IgD-negative memory B cell (primary cell): ENCODE measurements at regions not wholly inside any gene's neighbourhood (a gene's known extent, or its start where the extent isn't known, plus 50 kb on each side); places are given as distances from the start of the nearest gene placed in this dataset.
"Not testable (repeated sequence)": the region's sequence is repeated elsewhere in the genome, so short reads cannot be mapped to it uniquely, and the experiment has no call there.

Experiments used
- H3K27ac Mint-ChIP-seq, 3 donors: one replicate each; pipeline ENCODE4 v1.8.0; 2020 to 2022; ENCODE audit warnings: mild to moderate bottlenecking in 3 of 3, mixed read lengths in 3 of 3, moderate library complexity in 1 of 3
- H3K27me3 Mint-ChIP-seq: one replicate; pipeline ENCODE4 v1.8.0; 2021; ENCODE audit warnings: mixed read lengths
- H3K36me3 Mint-ChIP-seq: one replicate; pipeline ENCODE4 v1.8.0; 2020; ENCODE audit warnings: mild to moderate bottlenecking, mixed read lengths
- H3K4me1 Mint-ChIP-seq, 3 donors: one replicate each; pipeline ENCODE4 v1.8.0; 2020 to 2022; ENCODE audit warnings: mixed read lengths in 3 of 3, mild to moderate bottlenecking in 1 of 3
- H3K4me3 Mint-ChIP-seq, 4 donors: one replicate each; pipeline ENCODE4 v1.8.0; 2020 to 2022; ENCODE audit warnings: mild to moderate bottlenecking in 4 of 4, mixed read lengths in 4 of 4, moderate library complexity in 3 of 4
- H3K9me3 Mint-ChIP-seq, 3 donors: one replicate each; pipeline ENCODE4 v1.8.0; 2020 to 2021; ENCODE audit warnings: mixed read lengths in 3 of 3, mild to moderate bottlenecking in 1 of 3

GRCh38 chr2:59249441-59250306 is 1008.5 kb upstream of the FANCL start:
- Mint-ChIP-seq H3K4me1 (no peaks in the 10 kb centered on the region), H3K4me3 (no peak overlapping the region), H3K27me3 (peaks cover 4% of the 10 kb centered on the region), H3K27ac (no peak overlapping the region), H3K9me3 (peaks cover 0 to 2% (median 0%) of the 10 kb centered on the region in 3 donors), H3K36me3 (no peaks in the 10 kb centered on the region)

GRCh38 chr2:59239146-59239545 is 998.0 kb upstream of the FANCL start:
- Mint-ChIP-seq H3K9me3 (no peaks in the 10 kb centered on the region), H3K36me3 (peaks cover 2% of the 10 kb centered on the region), H3K27ac (no peak overlapping the region), H3K27me3 (peaks cover 4% of the 10 kb centered on the region), H3K4me3 (no peak overlapping the region), H3K4me1 (peaks cover 0 to 5% (median 4%) of the 10 kb centered on the region in 3 donors)

DNA sequence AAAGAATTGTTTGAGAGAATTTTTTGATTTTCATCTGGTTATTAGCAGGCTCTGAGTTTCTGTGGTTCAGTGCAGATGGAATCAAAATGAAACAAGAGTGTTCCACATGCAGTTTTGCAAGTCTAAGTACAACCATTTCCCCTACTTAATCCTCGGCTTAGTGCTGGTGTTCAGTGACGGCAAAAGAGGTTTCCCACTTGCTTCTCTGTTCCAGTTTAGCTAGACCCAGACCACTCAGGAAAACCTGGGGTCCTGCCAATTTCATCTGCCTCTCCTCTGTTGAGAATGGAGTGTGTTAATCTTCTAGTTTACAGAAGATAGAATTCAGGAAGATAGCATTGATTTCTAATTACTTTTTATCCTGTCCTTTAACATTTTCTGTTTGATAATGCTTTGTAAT is 996.2 kb upstream of the FANCL start:
- H3K27me3 Mint-ChIP-seq, result peaks cover 4% of the 10 kb centered on the region
- H3K9me3 Mint-ChIP-seq, result no peaks in the 10 kb centered on the region
- H3K27ac Mint-ChIP-seq, result no peak overlapping the region
- peak overlapping the region in 1 of 4 donors; percentile 39 for H3K4me3 Mint-ChIP-seq
- peaks cover 2% of the 10 kb centered on the region for H3K36me3 Mint-ChIP-seq
- peaks cover 9 to 20% (median 19%) of the 10 kb centered on the region in 3 donors for H3K4me1 Mint-ChIP-seq

- no peak overlapping the region for H3K27ac Mint-ChIP-seq
- peaks cover 4% of the 10 kb centered on the region for H3K27me3 Mint-ChIP-seq
- no peak overlapping the region for H3K4me3 Mint-ChIP-seq
- H3K36me3 Mint-ChIP-seq, result peaks cover 2% of the 10 kb centered on the region
- peaks cover 12 to 25% (median 23%) of the 10 kb centered on the region in 3 donors for H3K4me1 Mint-ChIP-seq
- no peaks in the 10 kb centered on the region for H3K9me3 Mint-ChIP-seq
Observed at GRCh38 chr2:59236723-59237122, 995.6 kb upstream of the FANCL start.

DNA sequence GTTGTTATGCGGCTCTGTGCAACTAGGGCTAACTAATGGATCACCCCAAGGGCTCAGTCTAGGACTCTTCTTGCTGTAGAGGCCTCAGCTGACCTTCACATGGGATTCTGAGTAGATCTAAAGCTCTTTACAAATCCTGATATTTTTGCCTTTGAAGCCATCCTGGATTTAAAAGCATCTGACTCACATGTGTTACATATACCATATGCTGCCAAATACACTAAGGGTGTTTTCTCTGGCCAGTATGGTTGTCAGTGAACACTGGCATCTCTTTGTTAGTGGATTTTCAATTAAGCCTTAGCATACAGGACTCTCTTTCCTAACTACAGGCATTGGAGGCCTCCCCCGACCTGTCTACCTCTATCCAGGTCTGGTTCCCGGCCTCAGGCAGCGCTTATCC is 992.8 kb upstream of the FANCL start:
- Mint-ChIP-seq H3K27ac (no peak overlapping the region), H3K4me3 (peak overlapping the region in 1 of 4 donors; percentile 56), H3K36me3 (peaks cover 4% of the 10 kb centered on the region), H3K9me3 (no peaks in the 10 kb centered on the region), H3K27me3 (peaks cover 2% of the 10 kb centered on the region), H3K4me1 (peaks cover 12 to 25% (median 23%) of the 10 kb centered on the region in 3 donors)

GRCh38 chr2:59233448-59233847 is 992.3 kb upstream of the FANCL start:
- H3K27ac Mint-ChIP-seq, result no peak overlapping the region
- H3K4me3 Mint-ChIP-seq, result no peak overlapping the region
- peaks cover 12 to 25% (median 23%) of the 10 kb centered on the region in 3 donors for H3K4me1 Mint-ChIP-seq
- H3K36me3 Mint-ChIP-seq, result peaks cover 4% of the 10 kb centered on the region
- H3K27me3 Mint-ChIP-seq, result peaks cover 2% of the 10 kb centered on the region
- H3K9me3 Mint-ChIP-seq, result no peaks in the 10 kb centered on the region

GRCh38 chr2:59232394-59233165 is 991.5 kb upstream of the FANCL start:
- Mint-ChIP-seq H3K27ac (peak overlapping the region in 2 of 3 donors; percentile 24 to 79), H3K9me3 (no peaks in the 10 kb centered on the region), H3K36me3 (peaks cover 2% of the 10 kb centered on the region), H3K27me3 (peaks cover 2% of the 10 kb centered on the region), H3K4me3 (peak overlapping the region in 2 of 4 donors; percentile 76 to 79), H3K4me1 (peaks cover 12 to 25% (median 23%) of the 10 kb centered on the region in 3 donors)

DNA sequence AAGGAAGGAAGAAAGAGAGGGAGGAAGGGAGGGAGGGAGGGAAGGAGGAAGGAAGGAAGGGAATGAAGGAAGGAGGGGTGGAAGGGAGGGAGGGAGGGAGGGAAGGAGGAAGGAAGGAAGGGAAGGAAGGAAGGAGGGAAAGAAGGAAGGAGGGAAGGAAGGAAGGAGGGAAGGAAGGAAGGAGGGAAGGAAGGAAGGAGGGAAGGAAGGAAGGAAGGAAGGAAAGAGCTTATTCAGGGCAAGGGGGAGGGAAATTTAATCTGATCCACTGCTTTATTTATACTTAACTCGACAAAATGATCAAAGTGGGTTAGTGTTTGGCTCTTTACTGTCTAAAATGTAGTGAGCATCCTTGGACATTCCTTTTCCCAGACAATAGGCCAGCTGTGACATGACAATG is 985.2 kb upstream of the FANCL start:
- not testable (repeated sequence) for H3K27me3 Mint-ChIP-seq, H3K36me3 Mint-ChIP-seq, H3K27ac Mint-ChIP-seq, H3K9me3 Mint-ChIP-seq, H3K4me3 Mint-ChIP-seq, H3K4me1 Mint-ChIP-seq

DNA sequence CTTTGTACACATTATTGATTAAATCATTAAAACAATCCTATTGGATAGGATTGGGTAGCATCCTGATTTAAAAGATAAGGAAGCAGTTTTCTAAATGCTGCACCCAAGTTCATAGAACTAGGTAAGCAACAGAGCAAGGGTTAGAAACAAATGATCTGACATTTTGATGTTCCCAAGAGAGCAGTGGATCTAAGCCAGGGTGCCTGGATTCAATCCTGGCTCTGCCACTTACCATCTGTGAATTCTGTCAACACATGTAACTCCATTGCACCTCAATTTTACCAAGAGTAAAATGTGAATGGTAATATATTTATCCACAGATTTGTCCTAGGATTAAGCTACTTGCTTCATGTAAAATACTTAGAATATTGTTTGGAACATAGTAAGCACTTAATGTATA is 982.6 kb upstream of the FANCL start:
- H3K9me3 Mint-ChIP-seq, result peaks cover 2 to 4% (median 2%) of the 10 kb centered on the region in 3 donors
- H3K27me3 Mint-ChIP-seq, result no peaks in the 10 kb centered on the region
- no peak overlapping the region for H3K27ac Mint-ChIP-seq
- no peaks in the 10 kb centered on the region for H3K36me3 Mint-ChIP-seq
- H3K4me3 Mint-ChIP-seq, result no peak overlapping the region
- H3K4me1 Mint-ChIP-seq, result no peaks in the 10 kb centered on the region

GRCh38 chr2:59217360-59217759 is 976.2 kb upstream of the FANCL start:
- Mint-ChIP-seq H3K27me3 (no peaks in the 10 kb centered on the region), H3K27ac (no peak overlapping the region), H3K36me3 (peaks cover 2% of the 10 kb centered on the region), H3K4me1 (no peaks in the 10 kb centered on the region), H3K4me3 (no peak overlapping the region), H3K9me3 (peaks cover 0 to 2% (median 0%) of the 10 kb centered on the region in 3 donors)

- no peak overlapping the region for H3K4me3 Mint-ChIP-seq
- H3K9me3 Mint-ChIP-seq, result no peaks in the 10 kb centered on the region
- H3K36me3 Mint-ChIP-seq, result no peaks in the 10 kb centered on the region
- no peaks in the 10 kb centered on the region for H3K27me3 Mint-ChIP-seq
- H3K4me1 Mint-ChIP-seq, result peaks cover 0 to 1% (median 0%) of the 10 kb centered on the region in 3 donors
- no peak overlapping the region for H3K27ac Mint-ChIP-seq
Observed at GRCh38 chr2:59206361-59206760, 965.2 kb upstream of the FANCL start.

- no peak overlapping the region for H3K4me3 Mint-ChIP-seq
- no peaks in the 10 kb centered on the region for H3K36me3 Mint-ChIP-seq
- H3K27ac Mint-ChIP-seq, result no peak overlapping the region
- H3K4me1 Mint-ChIP-seq, result peaks cover 0 to 1% (median 0%) of the 10 kb centered on the region in 3 donors
- no peaks in the 10 kb centered on the region for H3K27me3 Mint-ChIP-seq
- peaks cover 0 to 5% (median 2%) of the 10 kb centered on the region in 3 donors for H3K9me3 Mint-ChIP-seq
Observed at GRCh38 chr2:59204040-59204439, 962.9 kb upstream of the FANCL start.

DNA sequence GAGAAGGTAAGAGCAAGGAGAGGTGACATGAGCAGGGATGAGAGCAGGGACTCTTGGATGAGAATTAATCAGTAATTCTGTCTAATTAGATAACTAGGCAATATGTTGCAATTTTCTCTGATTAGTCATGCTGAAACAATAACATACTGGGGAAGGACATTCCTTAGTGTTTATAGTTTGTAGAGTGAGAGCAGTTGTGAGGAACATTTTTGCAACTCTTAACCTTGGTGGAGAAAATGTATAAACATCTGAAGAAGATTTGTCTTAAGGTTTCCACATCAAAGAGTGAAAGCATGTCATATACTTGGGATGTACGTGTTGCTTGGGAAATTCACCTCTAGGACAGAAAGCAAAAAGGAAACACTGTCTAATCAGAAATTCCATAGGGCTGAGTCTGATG is 955.4 kb upstream of the FANCL start:
- Mint-ChIP-seq H3K27me3 (peaks cover 1% of the 10 kb centered on the region), H3K27ac (no peak overlapping the region), H3K4me1 (no peaks in the 10 kb centered on the region), H3K36me3 (no peaks in the 10 kb centered on the region), H3K4me3 (no peak overlapping the region), H3K9me3 (peaks cover 5 to 12% (median 9%) of the 10 kb centered on the region in 3 donors)

DNA sequence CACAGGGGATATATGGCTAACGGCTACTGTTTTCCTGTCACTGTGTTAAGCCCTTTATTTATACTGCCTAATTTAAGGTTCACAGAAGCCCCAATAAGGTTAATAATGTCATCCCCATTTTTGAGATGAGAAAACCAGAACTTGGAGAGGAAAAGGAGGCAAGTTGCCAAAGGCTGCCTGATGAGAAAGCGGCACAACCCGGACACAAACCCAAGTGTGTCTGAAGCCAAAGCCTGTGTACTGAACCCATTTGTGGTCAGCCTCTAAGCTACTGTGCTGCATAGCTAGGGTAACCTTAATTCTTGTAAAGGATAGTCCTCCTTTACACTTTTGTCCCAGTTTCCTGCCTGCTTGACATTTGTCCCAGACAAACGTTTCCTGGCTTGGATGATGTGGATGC is 954.7 kb upstream of the FANCL start:
- Mint-ChIP-seq H3K4me1 (no peaks in the 10 kb centered on the region), H3K9me3 (peaks cover 5 to 12% (median 9%) of the 10 kb centered on the region in 3 donors), H3K27me3 (peaks cover 1% of the 10 kb centered on the region), H3K4me3 (no peak overlapping the region), H3K27ac (no peak overlapping the region), H3K36me3 (no peaks in the 10 kb centered on the region)

- Mint-ChIP-seq H3K4me3 (no peak overlapping the region), H3K27ac (no peak overlapping the region), H3K9me3 (no peaks in the 10 kb centered on the region), H3K27me3 (peaks cover 1% of the 10 kb centered on the region), H3K36me3 (no peaks in the 10 kb centered on the region), H3K4me1 (no peaks in the 10 kb centered on the region)
Observed at GRCh38 chr2:59191781-59192180, 950.7 kb upstream of the FANCL start.
